ENCODE measurements at regions not wholly inside any gene's neighbourhood (a gene's known extent, or its start where the extent isn't known, plus 50 kb on each side); places are given as distances from the start of the nearest gene placed in this dataset.

- TF ChIP-seq POLR2AphosphoS5 (IDR thresholded peaks at IDR 0.05) (no peak), CTCF (IDR thresholded peaks at IDR 0.05) (no peak)
Observed at GRCh38 chr3:5444253-5444652, 256.7 kb downstream of the EDEM1 start.

Data from stomach (tissue), 4 donors.